ENCODE measurements at regions not wholly inside any gene's neighbourhood (a gene's known extent, or its start where the extent isn't known, plus 50 kb on each side); places are given as distances from the start of the nearest gene placed in this dataset.

DNA sequence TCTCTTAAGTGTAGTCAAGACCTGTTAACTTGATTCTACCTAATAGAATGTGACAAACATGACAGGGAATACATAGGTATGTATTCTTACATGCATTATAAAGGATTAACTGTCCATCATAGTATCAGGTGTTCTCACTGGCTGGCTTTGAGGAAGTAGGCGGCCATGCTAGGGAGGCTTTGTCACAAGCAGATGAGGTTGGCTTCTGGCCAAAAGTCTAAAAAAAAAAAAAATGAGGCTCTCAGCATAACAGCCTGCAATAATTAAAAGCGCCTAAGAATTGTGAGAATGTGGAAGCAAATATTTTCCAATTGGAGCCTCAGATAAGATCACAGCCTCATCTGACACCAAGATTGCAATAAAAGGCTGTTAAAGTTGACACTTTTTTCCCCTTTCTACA, 1256.8 kb upstream of the SORCS1 start:
- TF ChIP-seq CTCF (IDR thresholded peaks at IDR 0.05), result no peak
- no peak for TF ChIP-seq POLR2A (IDR thresholded peaks at IDR 0.05)

All from ovary (tissue), 3 donors.